ENCODE measurements at regions not wholly inside any gene's neighbourhood (a gene's known extent, or its start where the extent isn't known, plus 50 kb on each side); places are given as distances from the start of the nearest gene placed in this dataset.
"Not testable (repeated sequence)": the region's sequence is repeated elsewhere in the genome, so short reads cannot be mapped to it uniquely, and the experiment has no call there.

GRCh38 chr11:21658654-21659193, 534.2 kb upstream of the ANO5 start:
- H3K9me3 ChIP-seq (ENCODE audit: control insufficient read depth, low read length, poor library complexity, severe bottlenecking), result no peaks in the 10 kb centered on the region
- DNase-seq (no peak), ATAC-seq (no peak)
- Mint-ChIP-seq H3K4me1 (no peaks in the 10 kb centered on the region), H3K27ac (no peak overlapping the region), H3K27me3 (no peaks in the 10 kb centered on the region), H3K36me3 (ENCODE audit: low read depth) (no peaks in the 10 kb centered on the region), H3K4me3 (no peak overlapping the region)

GRCh38 chr11:21659377-21659776, 533.5 kb upstream of the ANO5 start:
- not testable (repeated sequence) for H3K27me3 Mint-ChIP-seq; DNase-seq; H3K9me3 ChIP-seq (ENCODE audit: control insufficient read depth, low read length, poor library complexity, severe bottlenecking); H3K4me1 Mint-ChIP-seq; H3K4me3 Mint-ChIP-seq; H3K36me3 Mint-ChIP-seq (ENCODE audit: low read depth); H3K27ac Mint-ChIP-seq; ATAC-seq

GRCh38 chr11:21659961-21660360, 532.9 kb upstream of the ANO5 start:
- Mint-ChIP-seq H3K4me1 (no peaks in the 10 kb centered on the region), H3K36me3 (ENCODE audit: low read depth) (no peaks in the 10 kb centered on the region), H3K27me3 (no peaks in the 10 kb centered on the region), H3K4me3 (no peak overlapping the region), H3K27ac (no peak overlapping the region)
- peaks cover 3% of the 10 kb centered on the region for H3K9me3 ChIP-seq (ENCODE audit: control insufficient read depth, low read length, poor library complexity, severe bottlenecking)
- DNase-seq (no peak), ATAC-seq (no peak)

GRCh38 chr11:21675049-21675616, 517.8 kb upstream of the ANO5 start:
- no peak overlapping the region for H3K4me3 Mint-ChIP-seq
- no peak for ATAC-seq
- no peaks in the 10 kb centered on the region for H3K27me3 Mint-ChIP-seq
- no peaks in the 10 kb centered on the region for H3K4me1 Mint-ChIP-seq
- DNase-seq, result no peak
- no peaks in the 10 kb centered on the region for H3K9me3 ChIP-seq (ENCODE audit: control insufficient read depth, low read length, poor library complexity, severe bottlenecking)
- H3K27ac Mint-ChIP-seq, result no peak overlapping the region
- H3K36me3 Mint-ChIP-seq (ENCODE audit: low read depth), result no peaks in the 10 kb centered on the region

GRCh38 chr11:21687643-21688042, 505.2 kb upstream of the ANO5 start:
- Mint-ChIP-seq H3K4me1 (no peaks in the 10 kb centered on the region), H3K4me3 (no peak overlapping the region), H3K27me3 (no peaks in the 10 kb centered on the region), H3K36me3 (ENCODE audit: low read depth) (no peaks in the 10 kb centered on the region), H3K27ac (no peak overlapping the region)
- ATAC-seq, result no peak
- DNase-seq, result no peak
- no peaks in the 10 kb centered on the region for H3K9me3 ChIP-seq (ENCODE audit: control insufficient read depth, low read length, poor library complexity, severe bottlenecking)

GRCh38 chr11:21704539-21704938, 488.3 kb upstream of the ANO5 start:
- ATAC-seq (no peak), DNase-seq (no peak)
- Mint-ChIP-seq H3K36me3 (ENCODE audit: low read depth) (no peaks in the 10 kb centered on the region), H3K4me3 (no peak overlapping the region), H3K27me3 (no peaks in the 10 kb centered on the region), H3K4me1 (no peaks in the 10 kb centered on the region), H3K27ac (no peak overlapping the region)
- H3K9me3 ChIP-seq (ENCODE audit: control insufficient read depth, low read length, poor library complexity, severe bottlenecking), result no peaks in the 10 kb centered on the region

- no peaks in the 10 kb centered on the region for H3K9me3 ChIP-seq (ENCODE audit: control insufficient read depth, low read length, poor library complexity, severe bottlenecking)
- H3K27me3 Mint-ChIP-seq, result no peaks in the 10 kb centered on the region
- ATAC-seq, result no peak
- H3K4me1 Mint-ChIP-seq, result no peaks in the 10 kb centered on the region
- H3K27ac Mint-ChIP-seq, result no peak overlapping the region
- no peaks in the 10 kb centered on the region for H3K36me3 Mint-ChIP-seq (ENCODE audit: low read depth)
- H3K4me3 Mint-ChIP-seq, result no peak overlapping the region
- DNase-seq, result no peak
Measured at GRCh38 chr11:21707116-21707739, 485.7 kb upstream of the ANO5 start.

- H3K4me3 Mint-ChIP-seq, result no peak overlapping the region
- H3K36me3 Mint-ChIP-seq (ENCODE audit: low read depth), result no peaks in the 10 kb centered on the region
- H3K4me1 Mint-ChIP-seq, result no peaks in the 10 kb centered on the region
- no peak overlapping the region for H3K27ac Mint-ChIP-seq
- H3K27me3 Mint-ChIP-seq, result no peaks in the 10 kb centered on the region
- no peak for ATAC-seq
- no peak for DNase-seq
- H3K9me3 ChIP-seq (ENCODE audit: control insufficient read depth, low read length, poor library complexity, severe bottlenecking), result no peaks in the 10 kb centered on the region
Measured at GRCh38 chr11:21710809-21711208, 482.1 kb upstream of the ANO5 start.

- H3K36me3 Mint-ChIP-seq (ENCODE audit: low read depth), result no peaks in the 10 kb centered on the region
- no peaks in the 10 kb centered on the region for H3K27me3 Mint-ChIP-seq
- H3K9me3 ChIP-seq (ENCODE audit: control insufficient read depth, low read length, poor library complexity, severe bottlenecking), result no peaks in the 10 kb centered on the region
- no peak overlapping the region for H3K27ac Mint-ChIP-seq
- ATAC-seq (no peak), DNase-seq (no peak)
- H3K4me3 Mint-ChIP-seq, result no peak overlapping the region
- no peaks in the 10 kb centered on the region for H3K4me1 Mint-ChIP-seq
Measured at GRCh38 chr11:21711341-21711740, 481.5 kb upstream of the ANO5 start.

GRCh38 chr11:21723678-21724077, 469.2 kb upstream of the ANO5 start:
- Mint-ChIP-seq H3K27ac (no peak overlapping the region), H3K4me1 (no peaks in the 10 kb centered on the region), H3K4me3 (no peak overlapping the region), H3K27me3 (no peaks in the 10 kb centered on the region), H3K36me3 (ENCODE audit: low read depth) (no peaks in the 10 kb centered on the region)
- DNase-seq (no peak), ATAC-seq (no peak)
- no peaks in the 10 kb centered on the region for H3K9me3 ChIP-seq (ENCODE audit: control insufficient read depth, low read length, poor library complexity, severe bottlenecking)

- no peaks in the 10 kb centered on the region for H3K9me3 ChIP-seq (ENCODE audit: control insufficient read depth, low read length, poor library complexity, severe bottlenecking)
- no peaks in the 10 kb centered on the region for H3K4me1 Mint-ChIP-seq
- no peak for ATAC-seq
- no peaks in the 10 kb centered on the region for H3K36me3 Mint-ChIP-seq (ENCODE audit: low read depth)
- H3K27me3 Mint-ChIP-seq, result no peaks in the 10 kb centered on the region
- no peak overlapping the region for H3K27ac Mint-ChIP-seq
- no peak for DNase-seq
- no peak overlapping the region for H3K4me3 Mint-ChIP-seq
Measured at GRCh38 chr11:21727102-21727501, 465.8 kb upstream of the ANO5 start.

- no peaks in the 10 kb centered on the region for H3K9me3 ChIP-seq (ENCODE audit: control insufficient read depth, low read length, poor library complexity, severe bottlenecking)
- H3K27me3 Mint-ChIP-seq, result no peaks in the 10 kb centered on the region
- DNase-seq (no peak), ATAC-seq (no peak)
- H3K36me3 Mint-ChIP-seq (ENCODE audit: low read depth), result no peaks in the 10 kb centered on the region
- no peaks in the 10 kb centered on the region for H3K4me1 Mint-ChIP-seq
- H3K4me3 Mint-ChIP-seq, result no peak overlapping the region
- H3K27ac Mint-ChIP-seq, result no peak overlapping the region
Measured at GRCh38 chr11:21736404-21736803, 456.5 kb upstream of the ANO5 start.

GRCh38 chr11:21752475-21753243, 440.2 kb upstream of the ANO5 start:
- DNase-seq; H3K4me1 Mint-ChIP-seq; H3K27me3 Mint-ChIP-seq; ATAC-seq; H3K36me3 Mint-ChIP-seq (ENCODE audit: low read depth); H3K4me3 Mint-ChIP-seq; H3K27ac Mint-ChIP-seq; H3K9me3 ChIP-seq (ENCODE audit: control insufficient read depth, low read length, poor library complexity, severe bottlenecking): not testable (repeated sequence)
